ENCODE measurements at regions not wholly inside any gene's neighbourhood (a gene's known extent, or its start where the extent isn't known, plus 50 kb on each side); places are given as distances from the start of the nearest gene placed in this dataset.

DNA sequence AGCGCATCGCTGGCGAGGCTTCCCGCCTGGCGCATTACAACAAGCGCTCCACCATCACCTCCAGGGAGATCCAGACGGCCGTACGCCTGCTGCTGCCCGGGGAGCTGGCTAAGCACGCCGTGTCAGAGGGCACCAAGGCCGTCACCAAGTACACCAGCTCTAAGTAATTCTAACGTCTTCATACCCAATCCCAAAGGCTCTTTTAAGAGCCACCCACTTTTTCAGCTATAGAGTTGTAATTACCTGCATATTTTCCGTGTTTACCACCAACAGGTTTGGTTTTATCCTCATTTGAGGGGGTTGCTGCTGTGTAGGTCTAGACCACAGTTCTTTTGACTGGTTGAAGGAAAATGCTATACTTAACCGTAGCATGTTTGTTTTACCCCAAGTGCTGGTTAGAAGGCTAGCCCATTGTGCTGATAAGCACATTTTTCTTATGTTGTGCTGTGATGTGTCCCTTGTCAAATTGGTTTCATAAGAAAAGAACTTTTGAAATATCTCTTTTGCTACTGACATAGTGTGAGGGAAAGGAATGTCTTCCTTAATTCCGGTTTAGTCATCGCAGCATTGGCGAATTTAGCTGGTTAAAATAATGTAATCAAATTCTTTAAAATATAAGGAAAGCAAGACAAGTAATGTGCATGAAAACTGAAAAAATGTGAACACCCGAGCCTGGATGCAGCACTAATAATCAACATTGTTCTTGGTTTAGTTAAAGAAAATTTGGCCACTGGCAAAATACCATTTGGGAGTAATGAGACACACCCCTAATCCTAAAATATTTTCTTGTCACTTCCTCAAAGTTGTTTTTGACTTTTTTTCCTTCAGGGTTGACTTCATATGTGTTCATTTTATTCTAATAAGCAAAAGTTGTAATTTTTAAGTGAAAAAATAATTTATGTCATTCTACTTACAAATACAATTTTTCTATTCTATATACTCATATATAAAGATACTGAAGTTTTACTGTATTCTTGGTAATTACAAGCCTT lies 112.8 kb downstream of the HFE start (continued):
- TF ChIP-seq ZNF462 (CRISPR knock-in tag; IDR thresholded peaks at IDR 0.05) (no peak), STAT1 (IDR thresholded peaks at IDR 0.05; ENCODE audit: unreplicated experiment) (no peak), CREB1 (CRISPR knock-in tag; IDR thresholded peaks at IDR 0.05; ENCODE audit: low read depth) (no peak)
- TF ChIP-seq, protein P1, sequence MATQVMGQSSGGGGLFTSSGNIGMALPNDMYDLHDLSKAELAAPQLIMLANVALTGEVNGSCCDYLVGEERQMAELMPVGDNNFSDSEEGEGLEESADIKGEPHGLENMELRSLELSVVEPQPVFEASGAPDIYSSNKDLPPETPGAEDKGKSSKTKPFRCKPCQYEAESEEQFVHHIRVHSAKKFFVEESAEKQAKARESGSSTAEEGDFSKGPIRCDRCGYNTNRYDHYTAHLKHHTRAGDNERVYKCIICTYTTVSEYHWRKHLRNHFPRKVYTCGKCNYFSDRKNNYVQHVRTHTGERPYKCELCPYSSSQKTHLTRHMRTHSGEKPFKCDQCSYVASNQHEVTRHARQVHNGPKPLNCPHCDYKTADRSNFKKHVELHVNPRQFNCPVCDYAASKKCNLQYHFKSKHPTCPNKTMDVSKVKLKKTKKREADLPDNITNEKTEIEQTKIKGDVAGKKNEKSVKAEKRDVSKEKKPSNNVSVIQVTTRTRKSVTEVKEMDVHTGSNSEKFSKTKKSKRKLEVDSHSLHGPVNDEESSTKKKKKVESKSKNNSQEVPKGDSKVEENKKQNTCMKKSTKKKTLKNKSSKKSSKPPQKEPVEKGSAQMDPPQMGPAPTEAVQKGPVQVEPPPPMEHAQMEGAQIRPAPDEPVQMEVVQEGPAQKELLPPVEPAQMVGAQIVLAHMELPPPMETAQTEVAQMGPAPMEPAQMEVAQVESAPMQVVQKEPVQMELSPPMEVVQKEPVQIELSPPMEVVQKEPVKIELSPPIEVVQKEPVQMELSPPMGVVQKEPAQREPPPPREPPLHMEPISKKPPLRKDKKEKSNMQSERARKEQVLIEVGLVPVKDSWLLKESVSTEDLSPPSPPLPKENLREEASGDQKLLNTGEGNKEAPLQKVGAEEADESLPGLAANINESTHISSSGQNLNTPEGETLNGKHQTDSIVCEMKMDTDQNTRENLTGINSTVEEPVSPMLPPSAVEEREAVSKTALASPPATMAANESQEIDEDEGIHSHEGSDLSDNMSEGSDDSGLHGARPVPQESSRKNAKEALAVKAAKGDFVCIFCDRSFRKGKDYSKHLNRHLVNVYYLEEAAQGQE (IDR thresholded peaks at IDR 0.05; ENCODE audit: unreplicated experiment) = no peak
